HG02938 (cell line): ENCODE measurements at regions not wholly inside any gene's neighbourhood (a gene's known extent, or its start where the extent isn't known, plus 50 kb on each side); places are given as distances from the start of the nearest gene placed in this dataset.

Experiments
- ATAC-seq: cut with Tn5 transposase; IDR thresholded peaks from one replicate; pipeline ENCODE4 v1.9.1; 2021; ENCODE audit warnings: mild to moderate bottlenecking, moderate library complexity; ENCODE audit not compliant: unreplicated experiment

GRCh38 chr7:41197769-41198168, 505.1 kb downstream of the INHBA start:
- ATAC-seq: no peak

GRCh38 chr7:41193738-41194282, 509.1 kb downstream of the INHBA start:
- no peak for ATAC-seq

- ATAC-seq: no peak
These were observed 512.3 kb downstream of the INHBA start for GRCh38 chr7:41190581-41190980.

GRCh38 chr7:41189866-41190265, 513.0 kb downstream of the INHBA start:
- ATAC-seq: no peak

GRCh38 chr7:41188163-41189130, 514.4 kb downstream of the INHBA start:
- ATAC-seq: no peak

- ATAC-seq: no peak
These were observed 515.6 kb downstream of the INHBA start for GRCh38 chr7:41187322-41187721.

- ATAC-seq: no peak
These were observed 517.0 kb downstream of the INHBA start for GRCh38 chr7:41185851-41186250.

GRCh38 chr7:41183741-41184140, 519.1 kb downstream of the INHBA start:
- ATAC-seq: no peak

- ATAC-seq: no peak
These were observed 520.1 kb downstream of the INHBA start for GRCh38 chr7:41182782-41183181.

- ATAC-seq: no peak
These were observed 527.5 kb downstream of the INHBA start for GRCh38 chr7:41175435-41175834.

- ATAC-seq: no peak
These were observed 528.4 kb downstream of the INHBA start for GRCh38 chr7:41174521-41174920.

- no peak for ATAC-seq
These were observed 532.4 kb downstream of the INHBA start for GRCh38 chr7:41170466-41170865.

- no peak for ATAC-seq
These were observed 533.6 kb downstream of the INHBA start for GRCh38 chr7:41169317-41169716.

GRCh38 chr7:41167836-41168235, 535.1 kb downstream of the INHBA start:
- no peak for ATAC-seq

GRCh38 chr7:41164440-41164839, 538.5 kb downstream of the INHBA start:
- ATAC-seq: no peak

- no peak for ATAC-seq
These were observed 538.9 kb downstream of the INHBA start for GRCh38 chr7:41163991-41164390.

- ATAC-seq: no peak
These were observed 540.3 kb downstream of the INHBA start for GRCh38 chr7:41162612-41163011.

- no peak for ATAC-seq
These were observed 541.8 kb downstream of the INHBA start for GRCh38 chr7:41161041-41161587.

GRCh38 chr7:41156268-41156667, 546.6 kb downstream of the INHBA start:
- ATAC-seq: no peak

GRCh38 chr7:41153268-41153667, 549.6 kb downstream of the INHBA start:
- ATAC-seq: no peak

GRCh38 chr7:41152179-41152678, 550.7 kb downstream of the INHBA start:
- ATAC-seq: no peak

GRCh38 chr7:41149576-41149975, 553.3 kb downstream of the INHBA start:
- ATAC-seq: no peak
